ENCODE measurements at regions not wholly inside any gene's neighbourhood (a gene's known extent, or its start where the extent isn't known, plus 50 kb on each side); places are given as distances from the start of the nearest gene placed in this dataset.

DNA sequence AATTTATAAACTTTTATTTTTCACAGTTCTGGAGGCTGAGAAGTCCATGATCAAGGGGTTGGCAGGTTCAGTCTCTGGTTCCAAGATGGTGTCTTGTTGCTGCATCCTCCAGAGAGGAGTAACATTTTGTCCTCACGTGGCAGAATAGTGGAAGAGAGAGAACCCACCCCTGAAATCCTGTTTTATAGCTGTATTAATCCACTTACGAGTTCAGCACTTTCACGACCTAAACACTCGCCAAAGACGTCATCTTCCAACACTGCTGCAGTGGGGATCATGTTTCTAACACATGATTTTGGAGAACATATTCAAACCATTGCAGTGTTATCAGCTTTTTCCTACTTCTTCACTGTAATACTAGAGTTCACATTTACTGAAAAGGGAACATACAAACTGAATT is 233.0 kb upstream of the ATP10B start:
- ATAC-seq (no peak), FAIRE-seq (no peak), DNase-seq (ENCODE audit: low read depth, low spot score) (no peak)
- no peaks in the 10 kb centered on the region for H3K27me3 ChIP-seq (replicated peaks in 1 of 2; ENCODE audit: control insufficient read depth in 2 of 2, insufficient read depth in 2 of 2, low read length in 1 of 2)
- no TSS peak for BruUV-seq (replicated peaks)
- SMC1A ChIA-PET (ENCODE audit: uncharacterized antibody, unreplicated experiment) = interaction anchor here (1.0 to 1.6 kb wide), 2 partner anchors 10 to 59 kb away, joined by 3 read pairs; no protein-coding TSS in a partner anchor
- in situ Hi-C loops (cut with MboI) = no loop called here
- H3K9me3 ChIP-seq (replicated peaks; ENCODE audit: control insufficient read depth, insufficient read depth, low read length) = no peaks in the 10 kb centered on the region; the same call in 2 of the 3 replicates
- intact Hi-C loops (cut with micrococcal nuclease; ENCODE audit: unreplicated experiment) = no loop called here
- RAD21 ChIA-PET (ENCODE audit: unreplicated experiment) = no interaction called here
- H4K20me1 ChIP-seq (ENCODE audit: control insufficient read depth, insufficient read depth) = no peaks in the 10 kb centered on the region
- TF ChIP-seq FOXM1 (IDR thresholded peaks at IDR 0.05; ENCODE audit: low read depth, low read length) (no peak), TCF7 (IDR thresholded peaks at IDR 0.05; ENCODE audit: borderline replicate concordance) (no peak), CBX5 (IDR thresholded peaks at IDR 0.05; ENCODE audit: low read depth) (no peak), POLR2AphosphoS5 (IDR thresholded peaks at IDR 0.05; ENCODE audit: low read length) (no peak), KLF5 (IDR thresholded peaks at IDR 0.05; ENCODE audit: partially characterized antibody) (no peak), SP1 (IDR thresholded peaks at IDR 0.05; ENCODE audit: low read depth, low read length) (no peak), EGR1 (IDR thresholded peaks at IDR 0.05; ENCODE audit: borderline replicate concordance in 1 of 2, low read depth in 2 of 2, low read length in 2 of 2) (no peak), MTA2 (IDR thresholded peaks at IDR 0.05; ENCODE audit: low read depth) (no peak), RBBP5 (conservative IDR thresholded peaks at IDR 0.05) (no peak), FOXK2 (IDR thresholded peaks at IDR 0.05) (no peak), PAX8 (IDR thresholded peaks at IDR 0.05) (no peak), MTA3 (IDR thresholded peaks at IDR 0.05; ENCODE audit: borderline replicate concordance, low read length) (no peak), SUPT20H (IDR thresholded peaks at IDR 0.05; ENCODE audit: borderline replicate concordance, control insufficient read depth, low read depth, low read length) (no peak), POLR2A (IDR thresholded peaks at IDR 0.05; ENCODE audit: low read depth, low read length) (no peak), NR2C1 (IDR thresholded peaks at IDR 0.05) (no peak), LARP7 (IDR thresholded peaks at IDR 0.05) (no peak), NR2C2 (IDR thresholded peaks at IDR 0.05; ENCODE audit: borderline replicate concordance, control insufficient read depth, insufficient read length, low read depth) (no peak)
- TF ChIP-seq, protein P1, sequence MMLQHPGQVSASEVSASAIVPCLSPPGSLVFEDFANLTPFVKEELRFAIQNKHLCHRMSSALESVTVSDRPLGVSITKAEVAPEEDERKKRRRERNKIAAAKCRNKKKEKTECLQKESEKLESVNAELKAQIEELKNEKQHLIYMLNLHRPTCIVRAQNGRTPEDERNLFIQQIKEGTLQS (IDR thresholded peaks at IDR 0.05; ENCODE audit: borderline replicate concordance, extremely low read depth, low read depth, low read length) = no peak
- TF ChIP-seq, protein P2, sequence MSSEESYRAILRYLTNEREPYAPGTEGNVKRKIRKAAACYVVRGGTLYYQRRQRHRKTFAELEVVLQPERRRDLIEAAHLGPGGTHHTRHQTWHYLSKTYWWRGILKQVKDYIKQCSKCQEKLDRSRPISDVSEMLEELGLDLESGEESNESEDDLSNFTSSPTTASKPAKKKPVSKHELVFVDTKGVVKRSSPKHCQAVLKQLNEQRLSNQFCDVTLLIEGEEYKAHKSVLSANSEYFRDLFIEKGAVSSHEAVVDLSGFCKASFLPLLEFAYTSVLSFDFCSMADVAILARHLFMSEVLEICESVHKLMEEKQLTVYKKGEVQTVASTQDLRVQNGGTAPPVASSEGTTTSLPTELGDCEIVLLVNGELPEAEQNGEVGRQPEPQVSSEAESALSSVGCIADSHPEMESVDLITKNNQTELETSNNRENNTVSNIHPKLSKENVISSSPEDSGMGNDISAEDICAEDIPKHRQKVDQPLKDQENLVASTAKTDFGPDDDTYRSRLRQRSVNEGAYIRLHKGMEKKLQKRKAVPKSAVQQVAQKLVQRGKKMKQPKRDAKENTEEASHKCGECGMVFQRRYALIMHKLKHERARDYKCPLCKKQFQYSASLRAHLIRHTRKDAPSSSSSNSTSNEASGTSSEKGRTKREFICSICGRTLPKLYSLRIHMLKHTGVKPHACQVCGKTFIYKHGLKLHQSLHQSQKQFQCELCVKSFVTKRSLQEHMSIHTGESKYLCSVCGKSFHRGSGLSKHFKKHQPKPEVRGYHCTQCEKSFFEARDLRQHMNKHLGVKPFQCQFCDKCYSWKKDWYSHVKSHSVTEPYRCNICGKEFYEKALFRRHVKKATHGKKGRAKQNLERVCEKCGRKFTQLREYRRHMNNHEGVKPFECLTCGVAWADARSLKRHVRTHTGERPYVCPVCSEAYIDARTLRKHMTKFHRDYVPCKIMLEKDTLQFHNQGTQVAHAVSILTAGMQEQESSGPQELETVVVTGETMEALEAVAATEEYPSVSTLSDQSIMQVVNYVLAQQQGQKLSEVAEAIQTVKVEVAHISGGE (CRISPR knock-in tag; IDR thresholded peaks at IDR 0.05) = no peak
- TF ChIP-seq, protein P3, sequence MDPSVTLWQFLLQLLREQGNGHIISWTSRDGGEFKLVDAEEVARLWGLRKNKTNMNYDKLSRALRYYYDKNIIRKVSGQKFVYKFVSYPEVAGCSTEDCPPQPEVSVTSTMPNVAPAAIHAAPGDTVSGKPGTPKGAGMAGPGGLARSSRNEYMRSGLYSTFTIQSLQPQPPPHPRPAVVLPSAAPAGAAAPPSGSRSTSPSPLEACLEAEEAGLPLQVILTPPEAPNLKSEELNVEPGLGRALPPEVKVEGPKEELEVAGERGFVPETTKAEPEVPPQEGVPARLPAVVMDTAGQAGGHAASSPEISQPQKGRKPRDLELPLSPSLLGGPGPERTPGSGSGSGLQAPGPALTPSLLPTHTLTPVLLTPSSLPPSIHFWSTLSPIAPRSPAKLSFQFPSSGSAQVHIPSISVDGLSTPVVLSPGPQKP (IDR thresholded peaks at IDR 0.05; ENCODE audit: low read depth, low read length) = no peak
- H3K27ac ChIP-seq (ENCODE audit: control insufficient read depth, insufficient read depth) = no peak overlapping the region
- H3K79me2 ChIP-seq (ENCODE audit: control insufficient read depth, insufficient read depth, low read length) = no peaks in the 10 kb centered on the region
- H3K4me1 ChIP-seq (ENCODE audit: control insufficient read depth, insufficient read depth, low read length) = no peaks in the 10 kb centered on the region
- POLR2A ChIA-PET = no interaction called here
- H3K9ac ChIP-seq (ENCODE audit: control insufficient read depth, insufficient read depth, low read length) = no peak overlapping the region
- no peaks in the 10 kb centered on the region for H3K36me3 ChIP-seq (ENCODE audit: control insufficient read depth in 2 of 2, insufficient read depth in 2 of 2, low read length in 1 of 2)
- no peak overlapping the region for H3K4me2 ChIP-seq (ENCODE audit: control insufficient read depth, insufficient read depth)
- CTCF ChIA-PET = no interaction called here
- no peak overlapping the region for H3K4me3 ChIP-seq
- H2AFZ ChIP-seq (ENCODE audit: control insufficient read depth, low read depth, low read length) = no peak overlapping the region
- WGBS (ENCODE audit: insufficient coverage, insufficient replicate concordance, low lambda C conversion rate, missing lambda C conversion rate) = 18% methylated on average over 5 of the region's 5 CpGs

All from GM12878 (cell line).